ENCODE measurements at regions not wholly inside any gene's neighbourhood (a gene's known extent, or its start where the extent isn't known, plus 50 kb on each side); places are given as distances from the start of the nearest gene placed in this dataset.

GRCh38 chr6:91317984-91318383 lies 731.1 kb upstream of the MAP3K7 start:
- DNase-seq, result no peak
- H3K4me3 ChIP-seq (replicated peaks in 1 of 3), result no peak overlapping the region
- TF ChIP-seq CTCF (IDR thresholded peaks at IDR 0.05) (no peak), POLR2A (IDR thresholded peaks at IDR 0.05) (no peak)
- no peaks in the 10 kb centered on the region for H3K36me3 ChIP-seq
- no peaks in the 10 kb centered on the region for H3K9me3 ChIP-seq
- intact Hi-C loops (cut with DNase I), result no loop called here
- H3K4me1 ChIP-seq, result peaks cover 0 to 6% of the 10 kb centered on the region in 2 donors
- H3K27me3 ChIP-seq, result no peaks in the 10 kb centered on the region
- H3K27ac ChIP-seq, result no peak overlapping the region

GRCh38 chr6:91317247-91317835 lies 730.5 kb upstream of the MAP3K7 start:
- intact Hi-C loops (cut with DNase I), result no loop called here
- Histone ChIP-seq H3K27ac (no peak overlapping the region), H3K9me3 (no peaks in the 10 kb centered on the region), H3K27me3 (no peaks in the 10 kb centered on the region), H3K4me1 (peaks cover 0 to 6% of the 10 kb centered on the region in 2 donors), H3K36me3 (no peaks in the 10 kb centered on the region), H3K4me3 (replicated peaks in 1 of 3) (no peak overlapping the region)
- TF ChIP-seq CTCF (IDR thresholded peaks at IDR 0.05), result no peak
- TF ChIP-seq POLR2A (IDR thresholded peaks at IDR 0.05), result no peak
- DNase-seq, result peak in 1 of 2 donors; percentile 5
- 55 to 64% methylated on average over 2 of the region's 2 CpGs for WGBS, 2 donors

- Histone ChIP-seq H3K36me3 (no peaks in the 10 kb centered on the region), H3K27ac (no peak overlapping the region), H3K27me3 (no peaks in the 10 kb centered on the region), H3K4me1 (no peaks in the 10 kb centered on the region), H3K4me3 (replicated peaks in 1 of 3) (no peak overlapping the region), H3K9me3 (no peaks in the 10 kb centered on the region)
- intact Hi-C loops (cut with DNase I), result no loop called here
- 88 to 93% methylated on average over 6 of the region's 6 CpGs for WGBS, 2 donors
- TF ChIP-seq POLR2A (IDR thresholded peaks at IDR 0.05) (no peak), CTCF (IDR thresholded peaks at IDR 0.05) (no peak)
- DNase-seq, result no peak
Observed at GRCh38 chr6:91310178-91310577, 723.3 kb upstream of the MAP3K7 start.

GRCh38 chr6:91305755-91306154 lies 718.9 kb upstream of the MAP3K7 start:
- no peak for TF ChIP-seq CTCF (IDR thresholded peaks at IDR 0.05)
- TF ChIP-seq POLR2A (IDR thresholded peaks at IDR 0.05), result no peak
- no peak overlapping the region for H3K27ac ChIP-seq
- intact Hi-C loops (cut with DNase I), result no loop called here

GRCh38 chr6:91304521-91304920 lies 717.6 kb upstream of the MAP3K7 start:
- Histone ChIP-seq H3K4me3 (replicated peaks in 1 of 3) (no peak overlapping the region), H3K4me1 (peaks cover 0 to 6% of the 10 kb centered on the region in 2 donors), H3K9me3 (no peaks in the 10 kb centered on the region), H3K36me3 (no peaks in the 10 kb centered on the region), H3K27me3 (no peaks in the 10 kb centered on the region), H3K27ac (no peak overlapping the region)
- WGBS, 2 donors, result 73 to 75% methylated on average over 3 of the region's 3 CpGs
- no peak for DNase-seq
- TF ChIP-seq POLR2A (IDR thresholded peaks at IDR 0.05), result no peak
- no peak for TF ChIP-seq CTCF (IDR thresholded peaks at IDR 0.05)
- intact Hi-C loops (cut with DNase I), result no loop called here

More at GRCh38 chr6:91305755-91306154, 718.9 kb upstream of the MAP3K7 start:
- Histone ChIP-seq H3K36me3 (no peaks in the 10 kb centered on the region), H3K9me3 (no peaks in the 10 kb centered on the region), H3K4me1 (no peaks in the 10 kb centered on the region), H3K4me3 (replicated peaks in 1 of 3) (no peak overlapping the region), H3K27me3 (no peaks in the 10 kb centered on the region)
- no peak for DNase-seq
- WGBS, 2 donors, result 82 to 92% methylated on average over 2 of the region's 2 CpGs

All from thyroid gland (tissue), 4 donors.